H1 (cell line): ENCODE measurements at regions not wholly inside any gene's neighbourhood (a gene's known extent, or its start where the extent isn't known, plus 50 kb on each side); places are given as distances from the start of the nearest gene placed in this dataset.

ENCODE experiments used
- TAF7 ChIP-seq: optimal IDR thresholded peaks from 2 replicates; pipeline ENCODE3; 2011; ENCODE audit warnings: low read depth, mild to moderate bottlenecking, inconsistent platforms, low read length, moderate library complexity, borderline replicate concordance

GRCh38 chr7:24425664-24426063 is 141.7 kb downstream of the NPY start (continued):
- no peak for TF ChIP-seq TAF7
- TF ChIP-seq, all 59 proteins: peak for 0
